Esophagus muscularis mucosa (tissue), 4 donors: ENCODE measurements at regions not wholly inside any gene's neighbourhood (a gene's known extent, or its start where the extent isn't known, plus 50 kb on each side); places are given as distances from the start of the nearest gene placed in this dataset.
A peak's percentile ranks its signal among the peaks of the same experiment; 100 is the strongest.

ENCODE experiments used
- EP300 ChIP-seq: sonication (generic); formaldehyde crosslinking; IDR thresholded peaks from one replicate; pipeline ENCODE4 v1.6.1; 2017; ENCODE audit warnings: antibody characterized with exemption
- POLR2A ChIP-seq: fragments of 450-650 bp; IDR thresholded peaks from one replicate; pipeline ENCODE4 v1.6.1; 2017; ENCODE audit warnings: antibody characterized with exemption, moderate library complexity, mild to moderate bottlenecking, low read depth
- POLR2AphosphoS5 ChIP-seq, 2 donors: sonication (generic); formaldehyde crosslinking; IDR thresholded peaks; one replicate each; pipeline ENCODE4 v1.6.1; 2017; ENCODE audit warnings: antibody characterized with exemption in 2 of 2
- TF ChIP-seq, protein P1 (sequence below), 3 experiments: fragments of 200-600 bp in 2 of 3; fragments of 450-650 bp in 1 of 3; sonication (generic) in 2 of 3; IDR thresholded peaks; one replicate each; pipeline ENCODE4 v1.5.1; 2017 to 2019; ENCODE audit warnings: antibody characterized with exemption in 3 of 3, mild to moderate bottlenecking in 2 of 3, moderate library complexity in 1 of 3

DNA sequence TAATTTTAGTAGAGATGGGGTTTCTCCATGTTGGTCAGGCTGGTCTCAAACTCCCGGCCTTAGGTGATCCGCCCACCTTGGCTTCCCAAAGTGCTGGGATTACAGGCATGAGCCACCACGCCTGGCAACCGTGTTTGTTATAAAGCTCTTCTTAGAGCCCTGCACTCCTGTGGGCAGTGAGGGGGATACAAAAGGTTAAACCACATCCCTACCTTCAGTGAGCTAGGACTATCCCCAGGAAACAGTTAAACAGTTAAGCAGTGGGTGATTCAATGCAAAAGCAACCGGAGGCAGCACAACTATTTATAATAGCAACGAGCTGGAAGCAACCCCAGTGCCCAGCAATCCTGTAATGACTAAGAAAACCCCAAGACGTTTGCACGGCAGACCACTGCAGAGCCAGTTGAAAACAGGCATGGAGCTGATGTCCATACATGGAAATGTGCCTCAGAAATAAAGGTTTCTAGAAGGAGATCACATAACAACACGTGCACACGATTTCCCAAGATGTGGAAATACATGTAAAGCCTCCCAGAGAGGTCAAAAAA, 107.2 kb upstream of the LYZL2 start:
- TF ChIP-seq, protein P1, sequence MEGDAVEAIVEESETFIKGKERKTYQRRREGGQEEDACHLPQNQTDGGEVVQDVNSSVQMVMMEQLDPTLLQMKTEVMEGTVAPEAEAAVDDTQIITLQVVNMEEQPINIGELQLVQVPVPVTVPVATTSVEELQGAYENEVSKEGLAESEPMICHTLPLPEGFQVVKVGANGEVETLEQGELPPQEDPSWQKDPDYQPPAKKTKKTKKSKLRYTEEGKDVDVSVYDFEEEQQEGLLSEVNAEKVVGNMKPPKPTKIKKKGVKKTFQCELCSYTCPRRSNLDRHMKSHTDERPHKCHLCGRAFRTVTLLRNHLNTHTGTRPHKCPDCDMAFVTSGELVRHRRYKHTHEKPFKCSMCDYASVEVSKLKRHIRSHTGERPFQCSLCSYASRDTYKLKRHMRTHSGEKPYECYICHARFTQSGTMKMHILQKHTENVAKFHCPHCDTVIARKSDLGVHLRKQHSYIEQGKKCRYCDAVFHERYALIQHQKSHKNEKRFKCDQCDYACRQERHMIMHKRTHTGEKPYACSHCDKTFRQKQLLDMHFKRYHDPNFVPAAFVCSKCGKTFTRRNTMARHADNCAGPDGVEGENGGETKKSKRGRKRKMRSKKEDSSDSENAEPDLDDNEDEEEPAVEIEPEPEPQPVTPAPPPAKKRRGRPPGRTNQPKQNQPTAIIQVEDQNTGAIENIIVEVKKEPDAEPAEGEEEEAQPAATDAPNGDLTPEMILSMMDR (IDR thresholded peaks at IDR 0.05), result no peak
- TF ChIP-seq POLR2AphosphoS5 (IDR thresholded peaks at IDR 0.05) (peak; percentile 58 to 69), EP300 (no peak), POLR2A (no peak)
